ENCODE measurements at regions not wholly inside any gene's neighbourhood (a gene's known extent, or its start where the extent isn't known, plus 50 kb on each side); places are given as distances from the start of the nearest gene placed in this dataset.

DNA sequence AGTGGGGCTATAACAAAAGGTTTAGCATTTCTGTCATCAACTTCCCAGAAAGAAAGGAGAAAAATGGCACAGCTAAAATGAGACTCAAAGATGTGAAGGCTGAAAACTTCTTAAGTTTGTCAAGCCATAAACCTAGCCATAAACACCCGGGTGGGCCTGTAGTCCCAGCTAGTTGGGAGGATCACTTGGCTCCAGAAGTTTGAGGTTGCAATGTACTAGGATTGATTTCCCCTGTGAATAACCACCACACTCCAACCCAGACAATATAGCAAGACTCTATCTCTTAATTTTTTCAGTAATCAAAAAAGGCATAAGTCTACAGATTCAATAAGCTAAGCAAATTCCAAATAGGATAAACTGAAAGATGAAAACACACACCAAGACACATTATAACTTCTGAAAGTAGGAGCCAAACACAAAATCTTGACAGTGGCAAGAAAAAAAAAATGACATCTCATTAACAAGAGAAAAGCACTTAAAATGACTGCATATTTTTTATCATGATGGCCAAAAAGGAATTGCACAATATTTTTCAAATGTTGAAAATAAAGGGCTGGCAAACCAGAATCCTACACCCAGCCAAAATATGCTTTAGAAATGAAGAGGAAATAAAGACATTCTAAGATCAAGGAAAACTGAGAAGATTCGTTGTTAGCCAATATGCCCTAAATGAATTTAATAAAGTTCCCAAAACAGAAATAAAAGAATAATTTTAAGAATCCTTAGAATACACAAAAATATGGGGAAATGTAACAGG, 308.4 kb downstream of the BRINP1 start:
- TF ChIP-seq, protein P1, sequence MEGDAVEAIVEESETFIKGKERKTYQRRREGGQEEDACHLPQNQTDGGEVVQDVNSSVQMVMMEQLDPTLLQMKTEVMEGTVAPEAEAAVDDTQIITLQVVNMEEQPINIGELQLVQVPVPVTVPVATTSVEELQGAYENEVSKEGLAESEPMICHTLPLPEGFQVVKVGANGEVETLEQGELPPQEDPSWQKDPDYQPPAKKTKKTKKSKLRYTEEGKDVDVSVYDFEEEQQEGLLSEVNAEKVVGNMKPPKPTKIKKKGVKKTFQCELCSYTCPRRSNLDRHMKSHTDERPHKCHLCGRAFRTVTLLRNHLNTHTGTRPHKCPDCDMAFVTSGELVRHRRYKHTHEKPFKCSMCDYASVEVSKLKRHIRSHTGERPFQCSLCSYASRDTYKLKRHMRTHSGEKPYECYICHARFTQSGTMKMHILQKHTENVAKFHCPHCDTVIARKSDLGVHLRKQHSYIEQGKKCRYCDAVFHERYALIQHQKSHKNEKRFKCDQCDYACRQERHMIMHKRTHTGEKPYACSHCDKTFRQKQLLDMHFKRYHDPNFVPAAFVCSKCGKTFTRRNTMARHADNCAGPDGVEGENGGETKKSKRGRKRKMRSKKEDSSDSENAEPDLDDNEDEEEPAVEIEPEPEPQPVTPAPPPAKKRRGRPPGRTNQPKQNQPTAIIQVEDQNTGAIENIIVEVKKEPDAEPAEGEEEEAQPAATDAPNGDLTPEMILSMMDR (IDR thresholded peaks at IDR 0.05; ENCODE audit: insufficient read depth, low read depth, low read length): no peak
- TF ChIP-seq EZH2 (IDR thresholded peaks at IDR 0.05; ENCODE audit: insufficient read depth, low read length): no peak
- FAIRE-seq: no peak
- Mint-ChIP-seq H3K9me3 (ENCODE audit: unreplicated experiment) (peaks cover 2% of the 10 kb centered on the region), H3K36me3 (ENCODE audit: low read depth, unreplicated experiment) (no peaks in the 10 kb centered on the region), H3K4me1 (ENCODE audit: low read depth, unreplicated experiment) (no peaks in the 10 kb centered on the region), H3K27ac (ENCODE audit: unreplicated experiment) (no peak overlapping the region), H3K4me3 (ENCODE audit: unreplicated experiment) (no peak overlapping the region), H3K27me3 (ENCODE audit: low read depth, unreplicated experiment) (no peaks in the 10 kb centered on the region)
- no peaks in the 10 kb centered on the region for H3K4me1 ChIP-seq (ENCODE audit: insufficient read depth, low read length)
- DNase-seq (ENCODE audit: low read depth): no peak
- no peak overlapping the region for H3K9ac ChIP-seq (ENCODE audit: low read length)
- no peaks in the 10 kb centered on the region for H3K79me2 ChIP-seq (ENCODE audit: insufficient read depth, low read length)
- no peak overlapping the region for H3K4me2 ChIP-seq (ENCODE audit: low read length)
- no peaks in the 10 kb centered on the region for H3K36me3 ChIP-seq (ENCODE audit: insufficient read depth, low read length)
- no peak overlapping the region for H2AFZ ChIP-seq (ENCODE audit: low read depth, low read length)
- no peaks in the 10 kb centered on the region for H4K20me1 ChIP-seq (ENCODE audit: insufficient read depth, low read length)
- H3K27ac ChIP-seq (ENCODE audit: low read depth, low read length): no peak overlapping the region
- H3K27me3 ChIP-seq (ENCODE audit: insufficient read depth, low read length): no peaks in the 10 kb centered on the region
- H3K9me3 ChIP-seq (ENCODE audit: insufficient read depth, low read depth, low read length): peaks cover 2% of the 10 kb centered on the region
- no peak overlapping the region for H3K4me3 ChIP-seq (ENCODE audit: insufficient read depth, low read depth, low read length)

DNA sequence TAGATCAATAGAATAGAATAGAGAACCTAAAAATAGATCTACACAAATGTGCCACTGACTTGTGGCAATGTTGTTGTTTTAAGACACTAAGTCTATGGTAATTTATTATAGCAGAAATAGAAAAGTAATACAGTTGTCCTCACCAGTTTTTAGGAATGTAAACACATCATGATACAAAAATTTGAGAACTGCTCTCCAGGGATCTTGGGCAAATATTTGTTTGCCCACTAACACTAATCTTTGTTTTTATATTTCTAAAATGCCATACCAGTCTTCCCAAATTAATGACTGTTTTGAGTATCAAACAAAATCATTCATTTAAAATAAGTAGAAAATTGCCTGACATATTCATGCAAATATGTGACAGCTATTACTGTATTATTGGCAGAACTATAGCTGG, 297.6 kb downstream of the BRINP1 start:
- H3K36me3 Mint-ChIP-seq (ENCODE audit: low read depth, unreplicated experiment): no peaks in the 10 kb centered on the region
- no peak for FAIRE-seq
- TF ChIP-seq EZH2 (IDR thresholded peaks at IDR 0.05; ENCODE audit: insufficient read depth, low read length): no peak
- TF ChIP-seq, protein P1 (IDR thresholded peaks at IDR 0.05; ENCODE audit: insufficient read depth, low read depth, low read length): no peak

GRCh38 chr9:119074017-119074416, 295.2 kb downstream of the BRINP1 start:
- H2AFZ ChIP-seq (ENCODE audit: low read depth, low read length): no peak overlapping the region
- H3K4me2 ChIP-seq (ENCODE audit: low read length): no peak overlapping the region
- H3K27me3 ChIP-seq (ENCODE audit: insufficient read depth, low read length): no peaks in the 10 kb centered on the region
- Mint-ChIP-seq H3K27ac (ENCODE audit: unreplicated experiment) (no peak overlapping the region), H3K9me3 (ENCODE audit: unreplicated experiment) (no peaks in the 10 kb centered on the region), H3K4me3 (ENCODE audit: unreplicated experiment) (no peak overlapping the region), H3K4me1 (ENCODE audit: low read depth, unreplicated experiment) (peaks cover 1% of the 10 kb centered on the region), H3K27me3 (ENCODE audit: low read depth, unreplicated experiment) (peaks cover 6% of the 10 kb centered on the region), H3K36me3 (ENCODE audit: low read depth, unreplicated experiment) (no peaks in the 10 kb centered on the region)
- H3K79me2 ChIP-seq (ENCODE audit: insufficient read depth, low read length): no peaks in the 10 kb centered on the region
- H3K4me3 ChIP-seq (ENCODE audit: insufficient read depth, low read depth, low read length): no peak overlapping the region
- H4K20me1 ChIP-seq (ENCODE audit: insufficient read depth, low read length): no peaks in the 10 kb centered on the region
- no peak overlapping the region for H3K9ac ChIP-seq (ENCODE audit: low read length)
- no peaks in the 10 kb centered on the region for H3K4me1 ChIP-seq (ENCODE audit: insufficient read depth, low read length)
- no peak for TF ChIP-seq EZH2 (IDR thresholded peaks at IDR 0.05; ENCODE audit: insufficient read depth, low read length)
- TF ChIP-seq, protein P1 (IDR thresholded peaks at IDR 0.05; ENCODE audit: insufficient read depth, low read depth, low read length): no peak
- H3K36me3 ChIP-seq (ENCODE audit: insufficient read depth, low read length): no peaks in the 10 kb centered on the region
- DNase-seq (ENCODE audit: low read depth) (no peak), FAIRE-seq (no peak)
- H3K27ac ChIP-seq (ENCODE audit: low read depth, low read length): no peak overlapping the region
- H3K9me3 ChIP-seq (ENCODE audit: insufficient read depth, low read depth, low read length): no peaks in the 10 kb centered on the region

More for the DNA sequence above, 297.6 kb downstream of the BRINP1 start:
- DNase-seq (ENCODE audit: low read depth): no peak
- peaks cover under 1% of the 10 kb centered on the region for H3K27me3 Mint-ChIP-seq (ENCODE audit: low read depth, unreplicated experiment)
- no peaks in the 10 kb centered on the region for H3K27me3 ChIP-seq (ENCODE audit: insufficient read depth, low read length)
- no peak overlapping the region for H3K4me2 ChIP-seq (ENCODE audit: low read length)
- H3K9me3 Mint-ChIP-seq (ENCODE audit: unreplicated experiment): no peaks in the 10 kb centered on the region
- no peaks in the 10 kb centered on the region for H3K79me2 ChIP-seq (ENCODE audit: insufficient read depth, low read length)
- peaks cover 1% of the 10 kb centered on the region for H3K4me1 Mint-ChIP-seq (ENCODE audit: low read depth, unreplicated experiment)
- no peaks in the 10 kb centered on the region for H3K9me3 ChIP-seq (ENCODE audit: insufficient read depth, low read depth, low read length)
- H4K20me1 ChIP-seq (ENCODE audit: insufficient read depth, low read length): no peaks in the 10 kb centered on the region
- no peak overlapping the region for H3K27ac Mint-ChIP-seq (ENCODE audit: unreplicated experiment)
- no peak overlapping the region for H3K27ac ChIP-seq (ENCODE audit: low read depth, low read length)
- no peaks in the 10 kb centered on the region for H3K36me3 ChIP-seq (ENCODE audit: insufficient read depth, low read length)
- no peaks in the 10 kb centered on the region for H3K4me1 ChIP-seq (ENCODE audit: insufficient read depth, low read length)
- no peak overlapping the region for H2AFZ ChIP-seq (ENCODE audit: low read depth, low read length)
- no peak overlapping the region for H3K4me3 Mint-ChIP-seq (ENCODE audit: unreplicated experiment)
- no peak overlapping the region for H3K9ac ChIP-seq (ENCODE audit: low read length)
- H3K4me3 ChIP-seq (ENCODE audit: insufficient read depth, low read depth, low read length): no peak overlapping the region

Data from astrocyte (in vitro differentiated cells and primary cell).